Heart left ventricle (tissue), 16 donors: ENCODE measurements at regions not wholly inside any gene's neighbourhood (a gene's known extent, or its start where the extent isn't known, plus 50 kb on each side); places are given as distances from the start of the nearest gene placed in this dataset.

Experiments used
- ATAC-seq, 4 donors: fragments of 200-7000 bp; cut with Tn5 transposase; one replicate each; pipeline ENCODE4 v1.9.1; 2020 to 2022; ENCODE audit warnings: moderate library complexity in 4 of 4, mild to moderate bottlenecking in 3 of 4, moderate number of reproducible peaks in 1 of 4
- DNase-seq, 5 donors: peaks; one replicate each; pipeline ENCODE4 v3.0.0-alpha.2; 2020
- H3K27ac ChIP-seq, 12 donors: fragments of 200-600 bp; sonication (generic) in 4 of 12; one replicate each; pipeline versions ENCODE4 v1.5.0 to v1.8.0; 2016 to 2022; ENCODE audit warnings: mild to moderate bottlenecking in 2 of 12
- H3K27me3 ChIP-seq, 9 donors: fragments of 200-600 bp; sonication (generic) in 2 of 9; one replicate each; pipeline versions ENCODE4 v1.5.1 to v1.8.0; 2016 to 2022; ENCODE audit warnings: mild to moderate bottlenecking in 3 of 9
- H3K36me3 ChIP-seq, 9 donors: fragments of 200-600 bp; sonication (generic) in 2 of 9; one replicate each; pipeline versions ENCODE4 v1.5.0 to v1.8.0; 2018 to 2022; ENCODE audit warnings: mild to moderate bottlenecking in 2 of 9
- H3K4me1 ChIP-seq, 12 donors: fragments of 200-600 bp; sonication (generic) in 4 of 12; one replicate each; pipeline versions ENCODE4 v1.5.0 to v1.8.0; 2016 to 2022; ENCODE audit warnings: mild to moderate bottlenecking in 3 of 12
- H3K4me3 ChIP-seq, 12 donors: fragments of 200-600 bp; sonication (generic) in 4 of 12; one replicate each; pipeline versions ENCODE4 v1.5.0 to v1.8.0; 2017 to 2022; ENCODE audit warnings: mild to moderate bottlenecking in 9 of 12, moderate library complexity in 4 of 12
- H3K9me3 ChIP-seq, 12 donors: fragments of 200-600 bp; sonication (generic) in 4 of 12; one replicate each; pipeline versions ENCODE4 v1.5.0 to v1.8.0; 2016 to 2022; ENCODE audit warnings: mild to moderate bottlenecking in 1 of 12
- POLR2A ChIP-seq, 2 donors: fragments of 450-650 bp; IDR thresholded peaks; one replicate each; pipeline ENCODE4 v1.6.1; 2017; ENCODE audit warnings: antibody characterized with exemption in 2 of 2, mild to moderate bottlenecking in 2 of 2, moderate library complexity in 2 of 2
- WGBS, 4 donors: extraction: QIAGEN DNeasy Blood & Tissue Kit in 2 of 4; methylation state at CpG; one replicate each; pipeline versions ENCODE4 v1.1.5 to v1.1.7; 2013 to 2018; 5-methylcytosine and 5-hydroxymethylcytosine counted together
- intact Hi-C, 10 donors: fragments of 100-400 bp; cut with DNase I; formaldehyde crosslinking; loops; one replicate each; pipeline versions ENCODE4 v1.11.1 to v1.14.2; 2022
- TF ChIP-seq, protein P1 (sequence below), 12 donors: fragments of 200-600 bp; sonication (generic) in 4 of 12; IDR thresholded peaks; one replicate each; pipeline versions ENCODE4 v1.5.0 to v1.8.0; 2018 to 2022; ENCODE audit warnings: antibody characterized with exemption in 12 of 12, mild to moderate bottlenecking in 5 of 12
- donor health status: ischemic (EF 13 %, LVEDD 7.1; RV severe dilation, severe dysfunction).
- donor health status: healthy with polysubstance abuse.
- donor health status: DM: no; HTN: yes; CAD: no.
- donor health status: DM: no; HTN: no; CAD: no.
- donor health status: ischemic (EF 25% LVEDD 6.9; RV normal size, moderate dysfunction).
- donor health status: ischemic (EF 25% LVEDD 5.7; RV mildly dilated, moderate dysfunction).
- donor health status: healthy.
- donor health status: DM: yes; HTN: yes; CAD: no.
- donor health status: ischemic (EF 35%, LVEDD 5.7; RV mildly dilated, moderate dysfunction).
- donor health status: nonischemic (EF 11% LVEDD 7.7; RV severe dilation, severe dysfunction).
- donor health status: DM: yes; HTN: yes; CAD: no.
- donor health status: PGD.
- donor health status: ischemic (EF 29% LVEDD 5.4; RV normal size, mild dysfunction).
- donor health status: nonischemic (EF 23%, LVEDD 6.1; RV moderate dilation, normal function).

DNA sequence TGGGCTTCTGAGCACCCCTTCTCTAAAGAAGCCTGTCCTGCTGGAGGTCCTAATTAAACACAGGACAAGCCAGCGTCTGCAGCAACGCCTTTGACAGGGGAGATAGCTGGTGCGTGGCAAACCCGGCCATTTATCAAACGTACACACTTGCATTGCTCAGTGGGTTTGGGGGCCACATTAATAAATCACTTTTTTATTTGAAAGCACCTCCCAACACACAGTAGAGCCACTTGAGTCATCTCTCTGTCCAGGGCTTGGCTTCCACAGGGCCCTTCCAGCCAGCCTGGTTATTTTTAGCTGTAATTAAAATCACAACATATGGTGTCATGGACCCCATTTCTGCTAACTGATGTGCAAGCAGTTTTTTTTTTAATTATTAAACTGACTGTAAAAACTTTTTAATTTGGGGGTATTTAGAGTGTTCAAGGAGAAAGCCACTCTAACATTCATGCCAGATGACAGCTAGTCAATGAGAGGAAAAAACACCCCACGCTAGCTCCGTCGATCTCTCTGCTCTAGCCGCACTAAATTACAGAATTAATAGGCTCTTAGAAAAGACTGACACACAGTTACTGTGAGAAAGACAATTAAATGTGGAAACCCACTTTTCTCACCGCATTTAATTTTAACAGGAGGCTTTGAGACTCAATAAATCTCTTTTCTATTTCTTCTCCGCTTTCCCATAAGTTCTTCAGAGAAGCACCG lies 201.0 kb upstream of the WSCD1 start:
- Histone ChIP-seq H3K27ac (no peak overlapping the region), H3K4me3 (no peak overlapping the region), H3K27me3 (no peaks in the 10 kb centered on the region), H3K9me3 (no peaks in the 10 kb centered on the region), H3K36me3 (no peaks in the 10 kb centered on the region), H3K4me1 (peaks cover 0 to 8% (median 1%) of the 10 kb centered on the region in 12 donors)
- ATAC-seq (no peak), DNase-seq (no peak)
- intact Hi-C loops, result no loop called here
- WGBS, 4 donors, result 68 to 79% (median 72%) methylated on average over 12 of the region's 12 CpGs
- TF ChIP-seq, protein P1, sequence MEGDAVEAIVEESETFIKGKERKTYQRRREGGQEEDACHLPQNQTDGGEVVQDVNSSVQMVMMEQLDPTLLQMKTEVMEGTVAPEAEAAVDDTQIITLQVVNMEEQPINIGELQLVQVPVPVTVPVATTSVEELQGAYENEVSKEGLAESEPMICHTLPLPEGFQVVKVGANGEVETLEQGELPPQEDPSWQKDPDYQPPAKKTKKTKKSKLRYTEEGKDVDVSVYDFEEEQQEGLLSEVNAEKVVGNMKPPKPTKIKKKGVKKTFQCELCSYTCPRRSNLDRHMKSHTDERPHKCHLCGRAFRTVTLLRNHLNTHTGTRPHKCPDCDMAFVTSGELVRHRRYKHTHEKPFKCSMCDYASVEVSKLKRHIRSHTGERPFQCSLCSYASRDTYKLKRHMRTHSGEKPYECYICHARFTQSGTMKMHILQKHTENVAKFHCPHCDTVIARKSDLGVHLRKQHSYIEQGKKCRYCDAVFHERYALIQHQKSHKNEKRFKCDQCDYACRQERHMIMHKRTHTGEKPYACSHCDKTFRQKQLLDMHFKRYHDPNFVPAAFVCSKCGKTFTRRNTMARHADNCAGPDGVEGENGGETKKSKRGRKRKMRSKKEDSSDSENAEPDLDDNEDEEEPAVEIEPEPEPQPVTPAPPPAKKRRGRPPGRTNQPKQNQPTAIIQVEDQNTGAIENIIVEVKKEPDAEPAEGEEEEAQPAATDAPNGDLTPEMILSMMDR (IDR thresholded peaks at IDR 0.05), result no peak
- no peak for TF ChIP-seq POLR2A (IDR thresholded peaks at IDR 0.05)

DNA sequence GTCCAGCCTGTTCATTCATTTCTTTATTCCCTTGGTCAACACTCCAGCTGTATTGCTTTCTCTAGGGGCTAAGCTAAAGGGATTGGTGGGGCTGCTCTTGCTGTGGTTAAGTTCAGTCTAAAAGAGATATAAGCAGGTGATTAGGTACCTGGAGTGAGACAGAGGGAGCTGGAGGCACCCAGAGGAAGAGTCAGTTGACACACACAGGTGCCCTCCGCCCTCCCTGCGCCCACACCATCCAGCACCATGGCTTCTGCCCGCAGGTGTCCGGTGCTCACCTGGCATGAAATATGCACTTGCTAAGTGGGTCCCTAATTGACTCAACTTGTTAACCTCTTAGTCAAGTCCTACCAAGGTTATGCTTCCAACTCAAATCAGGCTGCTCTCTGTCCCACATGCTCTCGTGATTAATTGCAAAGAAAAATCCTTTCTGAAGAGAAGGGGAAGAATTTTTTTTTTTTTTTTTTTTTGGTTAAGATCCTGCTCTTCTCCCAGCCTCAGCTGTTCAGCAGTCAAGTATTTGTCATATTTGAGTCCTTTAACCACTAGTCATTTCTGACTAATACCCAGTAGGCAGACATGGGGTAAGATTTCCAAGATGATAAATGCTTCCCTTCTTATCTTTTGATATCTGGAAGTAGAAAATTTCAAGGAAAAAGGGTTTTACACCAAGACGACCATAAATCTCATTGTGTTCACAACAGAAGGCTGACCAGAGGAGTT lies 199.8 kb upstream of the WSCD1 start:
- H3K36me3 ChIP-seq, result no peaks in the 10 kb centered on the region
- DNase-seq, result no peak
- peaks cover 0 to 4% (median 0%) of the 10 kb centered on the region in 12 donors for H3K4me1 ChIP-seq
- intact Hi-C loops, result no loop called here
- ATAC-seq, result no peak
- H3K27ac ChIP-seq, result no peak overlapping the region
- H3K4me3 ChIP-seq, result no peak overlapping the region
- 90 to 93% (median 92%) methylated on average over 6 of the region's 6 CpGs for WGBS, 4 donors
- TF ChIP-seq, protein P1 (IDR thresholded peaks at IDR 0.05), result no peak
- TF ChIP-seq POLR2A (IDR thresholded peaks at IDR 0.05), result no peak
- no peaks in the 10 kb centered on the region for H3K9me3 ChIP-seq
- H3K27me3 ChIP-seq, result no peaks in the 10 kb centered on the region

DNA sequence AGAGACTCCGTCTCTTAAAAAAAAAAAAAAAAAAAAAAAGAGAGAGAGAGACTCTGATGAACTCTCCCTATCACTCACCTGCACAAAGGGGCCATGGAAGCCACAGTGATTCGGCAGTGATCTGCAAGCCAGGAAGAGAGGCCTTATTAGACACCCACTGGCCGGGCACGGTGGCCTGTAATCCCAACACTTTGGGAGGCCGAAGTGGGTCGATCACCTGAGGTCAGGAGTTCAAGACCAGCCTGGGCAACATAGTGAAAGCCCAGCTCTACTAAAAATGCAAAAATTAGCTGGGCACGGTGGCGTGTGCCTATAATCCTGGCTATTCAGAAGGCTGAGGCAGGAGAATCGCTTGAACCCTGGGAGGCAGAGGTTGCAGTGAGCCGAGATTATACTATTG lies 198.5 kb upstream of the WSCD1 start:
- no peak for DNase-seq
- 93 to 96% (median 94%) methylated on average over 9 to 10 of the region's 10 CpGs for WGBS, 4 donors
- TF ChIP-seq POLR2A (IDR thresholded peaks at IDR 0.05), result no peak
- TF ChIP-seq, protein P1 (IDR thresholded peaks at IDR 0.05), result no peak

DNA sequence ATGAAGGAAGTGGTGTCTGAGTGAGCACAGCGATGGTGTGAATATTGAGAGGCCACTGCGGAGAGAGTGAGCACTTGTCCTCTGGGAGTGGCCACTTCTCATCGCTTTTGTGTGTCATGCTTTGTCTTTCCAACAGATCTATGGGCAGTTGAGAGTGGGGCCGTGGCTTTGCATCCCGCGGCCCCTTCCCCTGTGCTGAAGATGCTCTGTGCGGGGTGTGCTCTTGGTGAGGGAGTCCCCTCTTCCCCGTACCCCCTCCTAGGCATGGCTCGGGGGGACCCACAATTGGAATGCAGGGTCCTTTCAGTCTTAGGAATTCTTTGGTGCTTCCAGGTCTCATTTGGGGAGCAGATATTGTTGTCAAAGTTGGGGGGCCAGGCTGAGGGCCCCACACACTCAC lies 197.3 kb upstream of the WSCD1 start:
- DNase-seq, result no peak
- Histone ChIP-seq H3K36me3 (no peaks in the 10 kb centered on the region), H3K27ac (no peak overlapping the region), H3K9me3 (no peaks in the 10 kb centered on the region), H3K27me3 (peaks cover 0 to 3% (median 0%) of the 10 kb centered on the region in 9 donors), H3K4me1 (peaks cover 0 to 8% (median 0%) of the 10 kb centered on the region in 12 donors), H3K4me3 (no peak overlapping the region)
- ATAC-seq, result no peak
- WGBS, 4 donors, result 77 to 84% (median 78%) methylated on average over 9 of the region's 9 CpGs
- no peak for TF ChIP-seq POLR2A (IDR thresholded peaks at IDR 0.05)
- TF ChIP-seq, protein P1 (IDR thresholded peaks at IDR 0.05), result no peak
- intact Hi-C loops, result no loop called here

More for the DNA sequence above, 198.5 kb upstream of the WSCD1 start:
- H3K27ac ChIP-seq, result no peak overlapping the region
- intact Hi-C loops, result no loop called here
- H3K27me3 ChIP-seq, result peaks cover 0 to 3% (median 0%) of the 10 kb centered on the region in 9 donors
- ATAC-seq, result no peak
- H3K4me3 ChIP-seq, result no peak overlapping the region
- H3K9me3 ChIP-seq, result no peaks in the 10 kb centered on the region
- H3K4me1 ChIP-seq, result peaks cover 0 to 4% (median 0%) of the 10 kb centered on the region in 12 donors
- no peaks in the 10 kb centered on the region for H3K36me3 ChIP-seq
